ENCODE measurements at regions not wholly inside any gene's neighbourhood (a gene's known extent, or its start where the extent isn't known, plus 50 kb on each side); places are given as distances from the start of the nearest gene placed in this dataset.

GRCh38 chr1:168945870-168946269, 160.6 kb upstream of the ATP1B1 start:
- no peak overlapping the region for H3K4me3 ChIP-seq (ENCODE audit: low read depth, low read length)
- TF ChIP-seq, protein P1, sequence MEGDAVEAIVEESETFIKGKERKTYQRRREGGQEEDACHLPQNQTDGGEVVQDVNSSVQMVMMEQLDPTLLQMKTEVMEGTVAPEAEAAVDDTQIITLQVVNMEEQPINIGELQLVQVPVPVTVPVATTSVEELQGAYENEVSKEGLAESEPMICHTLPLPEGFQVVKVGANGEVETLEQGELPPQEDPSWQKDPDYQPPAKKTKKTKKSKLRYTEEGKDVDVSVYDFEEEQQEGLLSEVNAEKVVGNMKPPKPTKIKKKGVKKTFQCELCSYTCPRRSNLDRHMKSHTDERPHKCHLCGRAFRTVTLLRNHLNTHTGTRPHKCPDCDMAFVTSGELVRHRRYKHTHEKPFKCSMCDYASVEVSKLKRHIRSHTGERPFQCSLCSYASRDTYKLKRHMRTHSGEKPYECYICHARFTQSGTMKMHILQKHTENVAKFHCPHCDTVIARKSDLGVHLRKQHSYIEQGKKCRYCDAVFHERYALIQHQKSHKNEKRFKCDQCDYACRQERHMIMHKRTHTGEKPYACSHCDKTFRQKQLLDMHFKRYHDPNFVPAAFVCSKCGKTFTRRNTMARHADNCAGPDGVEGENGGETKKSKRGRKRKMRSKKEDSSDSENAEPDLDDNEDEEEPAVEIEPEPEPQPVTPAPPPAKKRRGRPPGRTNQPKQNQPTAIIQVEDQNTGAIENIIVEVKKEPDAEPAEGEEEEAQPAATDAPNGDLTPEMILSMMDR (IDR thresholded peaks at IDR 0.05; ENCODE audit: insufficient read depth, low read depth, low read length): no peak
- peak; percentile 4 for DNase-seq (ENCODE audit: low read depth)

GRCh38 chr1:168947041-168947440, 159.4 kb upstream of the ATP1B1 start:
- TF ChIP-seq, protein P1 (IDR thresholded peaks at IDR 0.05; ENCODE audit: insufficient read depth, low read depth, low read length): no peak
- DNase-seq (ENCODE audit: low read depth): no peak
- H3K4me3 ChIP-seq (ENCODE audit: low read depth, low read length): no peak overlapping the region

DNA sequence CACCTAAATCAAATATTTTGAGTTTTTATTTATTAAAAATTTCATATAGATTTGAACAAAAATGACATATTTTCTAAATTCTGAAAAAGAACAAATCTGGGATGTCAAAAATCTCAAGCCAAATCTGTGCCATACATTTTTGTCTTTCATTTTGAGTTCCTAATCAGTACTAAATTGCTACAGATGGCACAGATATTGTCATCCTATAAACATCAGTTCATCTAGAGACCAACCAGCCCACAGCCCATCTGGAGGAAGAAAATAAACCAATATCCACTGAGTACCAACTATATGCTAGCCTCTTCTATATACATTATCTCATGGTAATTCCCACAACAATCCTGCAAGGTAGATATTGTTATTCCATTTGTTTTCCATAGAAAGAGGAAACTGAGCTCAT, 156.8 kb upstream of the ATP1B1 start:
- H3K4me3 ChIP-seq (ENCODE audit: low read depth, low read length): no peak overlapping the region
- TF ChIP-seq, protein P1 (IDR thresholded peaks at IDR 0.05; ENCODE audit: insufficient read depth, low read depth, low read length): no peak
- no peak for DNase-seq (ENCODE audit: low read depth)

DNA sequence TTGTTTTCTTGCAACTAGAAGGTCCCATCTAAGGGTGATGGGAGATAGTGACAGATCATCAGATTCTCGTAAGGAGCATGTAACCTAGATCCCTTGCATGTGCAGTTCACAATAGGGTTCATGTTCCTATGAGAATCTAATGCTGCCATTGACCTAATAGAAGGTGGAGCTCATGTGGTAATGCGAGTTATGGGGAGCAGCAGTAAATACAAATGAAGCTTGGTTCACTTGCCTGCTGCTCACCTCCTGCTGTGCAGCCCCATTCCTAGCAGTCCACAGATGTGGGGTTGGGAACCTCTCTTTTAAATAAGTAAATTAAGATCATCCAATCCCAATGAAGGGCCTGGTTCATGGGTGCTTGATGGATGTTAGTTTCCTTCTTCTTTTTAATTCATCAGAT, 148.7 kb upstream of the ATP1B1 start:
- H3K4me3 ChIP-seq (ENCODE audit: low read depth, low read length): no peak overlapping the region
- no peak for DNase-seq (ENCODE audit: low read depth)
- TF ChIP-seq, protein P1 (IDR thresholded peaks at IDR 0.05; ENCODE audit: insufficient read depth, low read depth, low read length): no peak

- no peak overlapping the region for H3K4me3 ChIP-seq (ENCODE audit: low read depth, low read length)
- no peak for DNase-seq (ENCODE audit: low read depth)
- TF ChIP-seq, protein P1 (IDR thresholded peaks at IDR 0.05; ENCODE audit: insufficient read depth, low read depth, low read length): no peak
Observed at GRCh38 chr1:168958562-168959289, 147.8 kb upstream of the ATP1B1 start.

GRCh38 chr1:168959382-168959781, 147.1 kb upstream of the ATP1B1 start:
- no peak overlapping the region for H3K4me3 ChIP-seq (ENCODE audit: low read depth, low read length)
- TF ChIP-seq, protein P1 (IDR thresholded peaks at IDR 0.05; ENCODE audit: insufficient read depth, low read depth, low read length): no peak
- no peak for DNase-seq (ENCODE audit: low read depth)

DNA sequence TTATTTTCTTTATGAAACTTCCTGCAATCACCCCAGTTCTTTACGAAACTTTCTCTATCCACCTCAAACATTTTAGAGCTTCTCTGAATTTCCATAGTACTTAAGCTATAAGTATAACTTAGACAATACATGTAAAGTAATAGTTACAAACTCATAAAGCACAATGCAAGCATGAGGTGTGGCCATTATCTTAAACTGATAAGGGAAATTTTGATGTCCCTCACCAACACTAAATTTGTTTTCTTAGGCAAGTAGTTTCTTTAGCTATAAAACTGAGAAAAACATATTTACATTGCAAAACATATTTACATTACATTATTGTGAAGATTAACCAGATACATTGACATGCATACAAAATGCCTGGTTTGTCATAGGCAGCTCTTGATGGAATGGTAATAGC, 146.4 kb upstream of the ATP1B1 start:
- DNase-seq (ENCODE audit: low read depth): no peak
- H3K4me3 ChIP-seq (ENCODE audit: low read depth, low read length): no peak overlapping the region
- TF ChIP-seq, protein P1 (IDR thresholded peaks at IDR 0.05; ENCODE audit: insufficient read depth, low read depth, low read length): no peak
